Right forelimb (tissue), 1 donor: ENCODE measurements at regions not wholly inside any gene's neighbourhood (a gene's known extent, or its start where the extent isn't known, plus 50 kb on each side); places are given as distances from the start of the nearest gene placed in this dataset.
A peak's percentile ranks its signal among the peaks of the same experiment; 100 is the strongest.

Experiments used
- DNase-seq: peaks from one replicate; pipeline ENCODE4 v3.0.0-alpha.2; 2018

GRCh38 chr5:74421377-74421776, 219.2 kb downstream of the ENC1 start:
- DNase-seq = no peak

- DNase-seq = no peak
Observed at GRCh38 chr5:74420947-74421346, 219.6 kb downstream of the ENC1 start.

DNA sequence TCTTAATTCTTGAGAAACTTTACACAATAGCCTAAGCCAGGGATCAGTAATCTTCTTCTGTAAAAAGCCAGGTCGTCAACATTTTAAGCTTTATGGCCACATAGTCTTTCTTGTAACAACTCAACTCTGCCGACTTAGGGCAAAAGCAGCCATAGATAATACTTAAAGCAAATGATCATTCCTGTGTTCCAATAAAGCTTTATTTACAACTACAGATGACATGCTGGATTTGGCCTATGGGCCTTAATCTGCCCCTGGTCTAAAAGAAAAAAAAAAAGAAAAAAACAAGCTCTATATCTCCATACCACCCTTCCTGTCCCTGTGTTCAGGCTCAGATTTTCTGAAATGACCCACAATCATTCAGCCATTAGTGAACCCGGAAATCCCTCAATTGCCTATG, 220.3 kb downstream of the ENC1 start:
- no peak for DNase-seq

GRCh38 chr5:74419468-74419867, 221.1 kb downstream of the ENC1 start:
- DNase-seq = no peak

GRCh38 chr5:74418709-74419108, 221.8 kb downstream of the ENC1 start:
- DNase-seq = no peak

DNA sequence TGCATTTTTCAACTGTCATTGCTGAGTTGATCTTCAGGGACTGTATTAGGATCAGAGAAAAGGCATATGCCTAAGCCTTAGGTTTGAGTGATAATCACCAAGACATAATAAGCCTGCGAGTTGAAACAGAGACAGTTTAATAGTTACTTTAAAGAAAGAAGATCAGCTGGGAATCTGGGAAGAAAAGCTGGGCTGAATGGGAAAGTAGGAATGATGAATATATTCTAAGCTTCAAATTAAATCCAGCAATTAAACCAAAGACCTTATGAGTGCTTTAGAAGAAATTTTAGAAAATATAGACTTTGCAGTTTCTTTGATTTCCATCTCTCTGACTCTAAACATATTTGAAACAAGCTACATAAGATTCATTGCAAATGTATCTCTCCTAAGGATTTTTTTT, 222.3 kb downstream of the ENC1 start:
- no peak for DNase-seq

GRCh38 chr5:74415695-74416102, 224.8 kb downstream of the ENC1 start:
- no peak for DNase-seq

- DNase-seq = no peak
Observed at GRCh38 chr5:74414228-74414627, 226.3 kb downstream of the ENC1 start.

DNA sequence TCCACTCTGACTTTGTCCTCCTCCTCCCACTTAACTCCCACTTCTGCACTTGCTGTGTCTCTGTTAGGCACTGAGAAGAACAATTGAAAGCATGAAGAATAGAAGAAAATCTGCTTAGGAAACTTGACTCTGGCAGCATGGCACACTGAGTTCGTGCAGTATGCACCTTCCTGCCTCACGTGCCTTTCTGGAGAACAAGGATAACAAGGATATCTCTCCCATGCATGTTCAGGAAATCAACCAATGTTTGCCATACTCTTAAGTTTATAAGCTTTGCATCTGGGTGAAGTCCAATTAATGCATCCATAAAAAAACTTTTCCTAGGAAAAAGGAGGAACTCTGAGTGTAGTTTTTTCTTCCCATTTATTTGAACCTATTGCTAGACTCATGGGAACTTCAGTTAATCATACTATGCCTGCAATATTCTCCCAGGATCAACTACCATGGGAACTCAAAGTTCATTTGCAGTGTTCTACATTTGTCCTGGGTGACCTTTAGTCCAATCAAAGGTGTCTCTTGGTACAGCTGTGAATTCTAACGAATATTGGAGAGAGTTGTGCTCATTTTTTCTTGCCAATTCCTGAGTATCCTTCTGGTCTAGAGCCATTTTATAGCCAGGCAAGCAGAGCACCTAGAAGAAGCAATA, 227.0 kb downstream of the ENC1 start:
- DNase-seq = no peak

- DNase-seq = no peak
Observed at GRCh38 chr5:74412066-74412465, 228.5 kb downstream of the ENC1 start.

DNA sequence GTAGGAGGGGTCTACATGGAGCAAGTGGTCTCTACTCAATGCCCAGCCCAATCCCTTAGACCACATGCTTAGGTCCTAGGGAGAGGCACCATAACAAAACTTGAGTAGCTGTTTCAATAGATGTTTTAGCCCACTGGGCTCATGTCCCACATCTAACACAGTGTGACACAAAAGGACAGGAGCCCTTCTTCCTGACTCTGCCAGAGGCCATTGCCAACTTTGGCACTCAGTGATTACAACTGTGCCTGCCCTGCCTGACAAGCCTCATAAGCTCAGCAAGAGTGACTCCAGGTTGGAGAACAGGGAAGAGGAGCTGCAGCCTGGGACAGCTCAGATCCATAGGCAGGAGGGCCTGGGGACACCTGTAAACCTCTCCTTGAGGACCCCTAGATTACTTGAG, 230.8 kb downstream of the ENC1 start:
- no peak for DNase-seq

- DNase-seq = no peak
Observed at GRCh38 chr5:74409166-74409706, 231.3 kb downstream of the ENC1 start.

- DNase-seq = no peak
Observed at GRCh38 chr5:74408150-74409043, 232.1 kb downstream of the ENC1 start.

- no peak for DNase-seq
Observed at GRCh38 chr5:74407701-74408100, 232.8 kb downstream of the ENC1 start.

DNA sequence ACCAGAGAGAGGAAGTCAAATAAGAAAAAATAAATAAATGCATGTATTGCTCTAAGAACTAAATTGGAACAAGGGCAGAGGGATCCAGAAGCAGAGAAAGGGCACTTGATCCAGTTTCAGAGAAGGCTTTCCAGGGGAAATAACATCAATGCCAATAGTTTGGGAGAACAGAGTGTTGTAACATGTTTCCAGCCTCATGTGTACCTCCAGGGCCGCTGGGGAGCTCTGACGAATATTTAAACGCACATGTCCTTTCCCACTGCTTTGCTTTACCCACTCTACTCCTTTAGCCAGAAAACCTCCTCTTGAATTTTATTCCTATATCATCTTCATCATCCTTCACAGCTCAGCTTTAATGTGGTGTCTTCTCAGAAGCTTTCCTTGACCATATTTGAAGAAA, 233.7 kb downstream of the ENC1 start:
- DNase-seq = no peak

DNA sequence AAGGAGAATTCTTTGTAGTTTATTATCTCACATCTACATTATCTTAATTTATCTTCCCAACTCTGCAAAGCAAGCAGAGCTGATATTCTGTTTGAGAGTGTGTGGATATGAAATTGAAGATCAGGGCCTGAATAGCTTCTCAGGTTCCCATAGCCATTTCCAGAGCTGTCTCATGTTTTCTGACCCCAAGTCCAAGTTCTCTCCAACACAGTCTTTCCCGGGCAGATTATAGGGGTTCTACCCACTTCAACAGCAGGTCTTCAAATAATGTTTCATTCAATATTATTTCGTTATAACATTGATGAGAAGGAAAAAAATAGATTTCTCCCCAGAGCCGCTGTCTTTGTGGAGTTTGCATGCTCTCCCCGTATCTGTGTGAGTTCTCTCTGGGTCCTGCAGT, 234.9 kb downstream of the ENC1 start:
- DNase-seq = no peak

DNA sequence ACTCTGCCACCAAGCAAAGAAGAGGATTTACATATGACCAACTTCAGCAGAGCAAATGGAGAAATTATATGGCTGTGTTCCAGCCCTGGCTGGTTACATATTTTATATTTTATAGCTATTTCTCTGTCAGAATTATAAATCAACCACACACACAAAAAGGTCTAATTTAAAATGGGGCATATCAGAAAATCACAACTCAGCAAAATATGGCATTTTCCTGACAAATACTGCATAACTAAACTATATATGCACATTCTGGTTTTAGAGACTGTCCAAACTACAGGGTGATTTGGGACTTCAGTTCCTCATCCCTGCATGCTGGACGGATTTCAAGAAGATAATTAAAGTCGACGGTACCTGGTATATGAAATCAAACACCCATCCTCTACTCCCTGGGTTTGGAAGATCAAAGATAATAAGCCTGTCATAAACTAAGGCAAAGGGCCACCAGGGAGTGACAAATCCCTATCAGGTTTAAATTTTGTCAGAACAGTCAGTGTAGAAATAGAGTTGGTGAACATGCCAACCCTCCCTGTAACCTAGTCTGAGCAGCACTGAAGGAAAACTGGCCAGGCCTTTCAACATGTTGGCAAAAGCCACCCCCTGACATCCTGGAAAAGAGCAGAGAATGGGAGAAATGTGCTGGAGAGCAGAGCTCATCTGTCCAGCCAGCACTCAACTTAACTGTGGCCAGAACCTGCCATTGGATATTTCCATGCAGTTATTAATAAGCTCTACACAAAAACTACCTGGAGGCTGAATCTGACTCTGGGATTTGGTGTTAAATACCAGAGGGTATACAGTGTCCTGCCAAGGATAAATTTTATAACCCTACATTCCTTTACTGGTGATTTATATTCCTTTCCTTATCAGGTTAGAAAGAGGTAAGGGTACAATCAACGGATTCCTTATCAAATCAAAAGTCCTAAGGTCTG, 235.7 kb downstream of the ENC1 start:
- peak; percentile 49 for DNase-seq

DNA sequence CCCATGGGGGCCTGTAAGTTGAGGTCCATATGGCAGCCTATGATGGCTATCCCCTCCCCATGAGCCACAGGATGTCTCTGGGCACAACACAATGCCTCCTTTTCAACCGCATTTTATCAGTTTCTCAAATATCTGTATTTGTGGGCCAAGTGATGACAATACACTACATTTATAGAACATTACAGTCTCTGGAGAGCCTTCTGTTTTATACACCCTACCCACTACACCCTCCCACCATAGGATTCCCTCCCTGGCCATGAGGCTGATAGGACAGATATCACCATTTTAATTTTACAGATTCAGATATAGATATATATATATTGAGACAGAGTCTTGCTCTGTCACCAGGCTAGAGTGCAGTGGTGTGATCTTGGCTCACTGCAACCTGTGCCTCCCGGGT, 236.8 kb downstream of the ENC1 start:
- no peak for DNase-seq

DNA sequence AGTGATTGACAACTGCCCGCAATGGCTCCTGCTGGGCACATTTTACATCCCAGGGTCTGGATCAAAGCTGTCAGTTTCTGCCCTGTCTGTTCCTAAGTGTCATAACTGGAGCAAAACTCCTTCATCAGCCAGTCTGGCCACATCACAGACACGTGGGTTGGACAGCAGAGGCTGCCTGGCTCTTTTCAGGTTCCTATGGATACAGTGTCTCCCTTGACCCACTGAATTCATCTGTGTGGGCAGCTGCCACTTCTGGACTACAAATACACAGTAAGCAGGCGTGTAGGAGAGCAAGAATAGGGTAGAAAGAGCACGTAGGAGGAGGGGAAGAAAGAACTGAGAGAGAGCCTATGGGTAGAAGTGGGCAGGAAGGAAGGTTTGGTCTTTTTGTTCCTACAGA, 238.0 kb downstream of the ENC1 start:
- no peak for DNase-seq

DNA sequence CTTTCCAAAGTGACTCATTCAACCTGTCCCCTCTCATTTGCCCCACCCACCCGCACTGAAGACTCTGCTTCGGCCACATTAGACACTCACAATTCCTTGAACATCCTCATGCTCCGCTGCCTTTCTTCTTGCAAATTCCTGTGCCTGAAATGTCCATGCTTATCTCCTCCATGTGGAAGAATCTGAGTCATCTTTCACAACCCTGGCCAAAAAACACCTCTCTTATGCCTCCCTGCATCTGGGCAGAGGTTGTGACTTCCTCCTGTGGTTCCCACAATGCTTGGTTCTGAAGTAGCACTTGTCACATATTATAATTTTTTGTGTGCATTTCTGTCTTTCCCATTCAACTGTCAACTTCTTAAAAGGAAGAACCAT, 238.6 kb downstream of the ENC1 start:
- no peak for DNase-seq

GRCh38 chr5:74401281-74401945, 239.1 kb downstream of the ENC1 start:
- DNase-seq = no peak

GRCh38 chr5:74400067-74400466, 240.5 kb downstream of the ENC1 start:
- no peak for DNase-seq
